HG03159 (cell line): ENCODE measurements at regions not wholly inside any gene's neighbourhood (a gene's known extent, or its start where the extent isn't known, plus 50 kb on each side); places are given as distances from the start of the nearest gene placed in this dataset.
"Not testable (repeated sequence)": the region's sequence is repeated elsewhere in the genome, so short reads cannot be mapped to it uniquely, and the experiment has no call there.

ENCODE experiments used
- ATAC-seq: cut with Tn5 transposase; IDR thresholded peaks from one replicate; pipeline ENCODE4 v1.9.1; 2021; ENCODE audit warnings: mild to moderate bottlenecking, moderate library complexity; ENCODE audit not compliant: unreplicated experiment

- no peak for ATAC-seq
Measured at GRCh38 chr4:188717661-188718060, 578.4 kb downstream of the TRIML1 start.

GRCh38 chr4:188719794-188720193, 580.6 kb downstream of the TRIML1 start:
- ATAC-seq, result no peak

- no peak for ATAC-seq
Measured at GRCh38 chr4:188722911-188723310, 583.7 kb downstream of the TRIML1 start.

GRCh38 chr4:188727746-188728145, 588.5 kb downstream of the TRIML1 start:
- ATAC-seq, result no peak

- no peak for ATAC-seq
Measured at GRCh38 chr4:188728359-188728758, 589.1 kb downstream of the TRIML1 start.

- ATAC-seq, result no peak
Measured at GRCh38 chr4:188732131-188732530, 592.9 kb downstream of the TRIML1 start.

GRCh38 chr4:188735082-188735481, 595.8 kb downstream of the TRIML1 start:
- no peak for ATAC-seq

- ATAC-seq, result no peak
Measured at GRCh38 chr4:188737251-188738002, 598.2 kb downstream of the TRIML1 start.

GRCh38 chr4:188738290-188738689, 599.0 kb downstream of the TRIML1 start:
- not testable (repeated sequence) for ATAC-seq

GRCh38 chr4:188740172-188740571, 600.9 kb downstream of the TRIML1 start:
- not testable (repeated sequence) for ATAC-seq

GRCh38 chr4:188740791-188741190, 601.5 kb downstream of the TRIML1 start:
- ATAC-seq, result not testable (repeated sequence)

- no peak for ATAC-seq
Measured at GRCh38 chr4:188754372-188755002, 615.2 kb downstream of the TRIML1 start.

GRCh38 chr4:188767496-188767895, 628.3 kb downstream of the TRIML1 start:
- ATAC-seq, result no peak

GRCh38 chr4:188778905-188779304, 639.7 kb downstream of the TRIML1 start:
- no peak for ATAC-seq

GRCh38 chr4:188779581-188779980, 640.3 kb downstream of the TRIML1 start:
- ATAC-seq, result no peak

GRCh38 chr4:188780028-188780427, 640.8 kb downstream of the TRIML1 start:
- ATAC-seq, result no peak

- no peak for ATAC-seq
Measured at GRCh38 chr4:188780686-188781085, 641.4 kb downstream of the TRIML1 start.

GRCh38 chr4:188781655-188782054, 642.4 kb downstream of the TRIML1 start:
- ATAC-seq, result no peak

- no peak for ATAC-seq
Measured at GRCh38 chr4:188783175-188783574, 643.9 kb downstream of the TRIML1 start.

GRCh38 chr4:188783606-188784160, 644.4 kb downstream of the TRIML1 start:
- no peak for ATAC-seq

GRCh38 chr4:188796600-188796999, 657.4 kb downstream of the TRIML1 start:
- ATAC-seq, result not testable (repeated sequence)

GRCh38 chr4:188797011-188797410, 657.8 kb downstream of the TRIML1 start:
- not testable (repeated sequence) for ATAC-seq
